GM06990 (cell line): ENCODE measurements at regions not wholly inside any gene's neighbourhood (a gene's known extent, or its start where the extent isn't known, plus 50 kb on each side); places are given as distances from the start of the nearest gene placed in this dataset.

Experiments
- DNase-seq: peaks from one replicate; pipeline ENCODE4 v3.0.0-alpha.2; 2011; ENCODE audit not compliant: insufficient read length; ENCODE audit errors: extremely low read depth
- H3K27me3 ChIP-seq: replicated peaks from 2 replicates; pipeline ENCODE4 v1.6.0; 2011; ENCODE audit warnings: low read length; ENCODE audit not compliant: control insufficient read depth, insufficient read depth
- H3K36me3 ChIP-seq: 2 replicates; pipeline ENCODE4 v1.5.1; 2011; ENCODE audit warnings: low read length; ENCODE audit not compliant: control insufficient read depth, insufficient read depth
- H3K4me3 ChIP-seq: replicated peaks from 2 replicates; pipeline ENCODE4 v1.5.1; 2011; ENCODE audit warnings: low read depth, mild to moderate bottlenecking, control low read depth, low read length
- CTCF ChIP-seq: IDR thresholded peaks from 2 replicates; pipeline ENCODE4 v1.5.1; 2011; ENCODE audit warnings: low read length, control low read depth, mild to moderate bottlenecking, inconsistent platforms; ENCODE audit not compliant: insufficient read depth, poor library complexity, severe bottlenecking

- DNase-seq: no peak
- no peak overlapping the region for H3K4me3 ChIP-seq
- TF ChIP-seq CTCF: no peak
- no peaks in the 10 kb centered on the region for H3K27me3 ChIP-seq
- H3K36me3 ChIP-seq: no peaks in the 10 kb centered on the region
Measured at GRCh38 chr12:59230334-59230733, 310.0 kb upstream of the LRIG3 start.

GRCh38 chr12:59219148-59219547 lies 298.8 kb upstream of the LRIG3 start:
- DNase-seq: no peak
- no peak overlapping the region for H3K4me3 ChIP-seq
- no peaks in the 10 kb centered on the region for H3K36me3 ChIP-seq
- H3K27me3 ChIP-seq: no peaks in the 10 kb centered on the region
- no peak for TF ChIP-seq CTCF

- no peak for TF ChIP-seq CTCF
- DNase-seq: no peak
- H3K27me3 ChIP-seq: no peaks in the 10 kb centered on the region
Measured at GRCh38 chr12:59196989-59197388, 276.7 kb upstream of the LRIG3 start.

GRCh38 chr12:59194794-59195193 lies 274.5 kb upstream of the LRIG3 start:
- no peak overlapping the region for H3K4me3 ChIP-seq
- no peak for DNase-seq
- H3K36me3 ChIP-seq: no peaks in the 10 kb centered on the region
- no peak for TF ChIP-seq CTCF
- H3K27me3 ChIP-seq: no peaks in the 10 kb centered on the region

More at GRCh38 chr12:59196989-59197388, 276.7 kb upstream of the LRIG3 start:
- Histone ChIP-seq H3K4me3 (no peak overlapping the region), H3K36me3 (no peaks in the 10 kb centered on the region)

- no peak overlapping the region for H3K4me3 ChIP-seq
- H3K27me3 ChIP-seq: no peaks in the 10 kb centered on the region
- no peak for DNase-seq
- H3K36me3 ChIP-seq: no peaks in the 10 kb centered on the region
- TF ChIP-seq CTCF: no peak
Measured at GRCh38 chr12:59193476-59194050, 273.3 kb upstream of the LRIG3 start.

- Histone ChIP-seq H3K4me3 (no peak overlapping the region), H3K36me3 (no peaks in the 10 kb centered on the region), H3K27me3 (no peaks in the 10 kb centered on the region)
- no peak for DNase-seq
- no peak for TF ChIP-seq CTCF
Measured at GRCh38 chr12:59191372-59191771, 271.1 kb upstream of the LRIG3 start.
